Endodermal cell (in vitro differentiated cells): ENCODE measurements at regions not wholly inside any gene's neighbourhood (a gene's known extent, or its start where the extent isn't known, plus 50 kb on each side); places are given as distances from the start of the nearest gene placed in this dataset.
A peak's percentile ranks its signal among the peaks of the same experiment; 100 is the strongest.

Experiments
- DNase-seq: peaks from one replicate; pipeline ENCODE4 v3.0.0-alpha.2; 2017
- H3K27ac ChIP-seq: 2 replicates; pipeline ENCODE4 v1.5.1; 2013; ENCODE audit warnings: mild to moderate bottlenecking, low read depth, low read length, moderate library complexity
- H3K27me3 ChIP-seq: 2 replicates; pipeline ENCODE4 v1.6.1; 2013; ENCODE audit warnings: mild to moderate bottlenecking, low read length, moderate library complexity; ENCODE audit not compliant: insufficient read depth, control insufficient read depth, poor library complexity, severe bottlenecking
- H3K36me3 ChIP-seq: 2 replicates; pipeline ENCODE4 v1.7.0; 2013; ENCODE audit warnings: mild to moderate bottlenecking, low read length, moderate library complexity; ENCODE audit not compliant: control insufficient read depth, insufficient read depth
- H3K4me1 ChIP-seq: one replicate; pipeline ENCODE4 v1.7.0; 2013; ENCODE audit warnings: low read length; ENCODE audit not compliant: control insufficient read depth, insufficient read depth
- H3K4me3 ChIP-seq: 2 replicates; pipeline ENCODE4 v1.5.1; 2013; ENCODE audit warnings: mild to moderate bottlenecking, low read length, moderate library complexity
- H3K9ac ChIP-seq: 2 replicates; pipeline ENCODE4 v1.6.1; 2013; ENCODE audit warnings: mild to moderate bottlenecking, low read length, moderate library complexity; ENCODE audit not compliant: poor library complexity, severe bottlenecking; ENCODE audit errors: extremely low read depth
- H3K9me3 ChIP-seq: 2 replicates; pipeline ENCODE4 v1.6.1; 2013; ENCODE audit warnings: mild to moderate bottlenecking, low read length, moderate library complexity; ENCODE audit not compliant: control insufficient read depth
- H3K27ac Mint-ChIP-seq: 2 replicates; pipeline ENCODE4 v1.8.0; 2020; ENCODE audit warnings: mixed read lengths
- H3K27me3 Mint-ChIP-seq: 2 replicates; pipeline ENCODE4 v1.8.0; 2021; ENCODE audit warnings: mild to moderate bottlenecking, mixed read lengths; ENCODE audit not compliant: insufficient read depth
- H3K36me3 Mint-ChIP-seq: 2 replicates; pipeline ENCODE4 v1.8.0; 2020; ENCODE audit warnings: low read depth, mixed read lengths
- H3K4me1 Mint-ChIP-seq: 2 replicates; pipeline ENCODE4 v1.8.0; 2020; ENCODE audit warnings: mixed read lengths
- H3K4me3 Mint-ChIP-seq: 2 replicates; pipeline ENCODE4 v1.8.0; 2020; ENCODE audit warnings: mild to moderate bottlenecking, moderate library complexity, mixed read lengths
- H3K9me3 Mint-ChIP-seq: 2 replicates; pipeline ENCODE4 v1.8.0; 2020; ENCODE audit warnings: mild to moderate bottlenecking, mixed read lengths
- CTCF ChIP-seq: fragments of 200-600 bp; sonication (generic); conservative IDR thresholded peaks from 2 replicates; pipeline ENCODE4 v1.5.0; 2021; ENCODE audit warnings: antibody characterized with exemption, mild to moderate bottlenecking
- WGBS, 2 experiments: methylation state at CpG; one replicate each; pipeline versions ENCODE4 v1.1.5 to v1.1.7; 2013; ENCODE audit warnings: missing lambda C conversion rate in 2 of 2, mixed read lengths in 1 of 2; ENCODE audit not compliant: insufficient coverage in 1 of 2, insufficient read length in 1 of 2; 5-methylcytosine and 5-hydroxymethylcytosine counted together

- no peak overlapping the region for H3K27ac ChIP-seq
- H3K9me3 ChIP-seq, result no peaks in the 10 kb centered on the region
- no peak overlapping the region for H3K9ac ChIP-seq
- 90 to 100% methylated on average over 5 to 6 of the region's 6 CpGs for WGBS, 2 experiments
- DNase-seq, result no peak
- no peak for TF ChIP-seq CTCF
- Mint-ChIP-seq H3K36me3 (no peaks in the 10 kb centered on the region), H3K4me3 (no peak overlapping the region), H3K27me3 (no peaks in the 10 kb centered on the region), H3K4me1 (peaks cover 42% of the 10 kb centered on the region), H3K27ac (no peak overlapping the region), H3K9me3 (no peaks in the 10 kb centered on the region)
- no peaks in the 10 kb centered on the region for H3K27me3 ChIP-seq
- H3K4me3 ChIP-seq, result no peak overlapping the region
- H3K36me3 ChIP-seq, result no peaks in the 10 kb centered on the region
- H3K4me1 ChIP-seq, result peaks cover 19% of the 10 kb centered on the region
Measured at GRCh38 chr10:3897156-3897555, 112.1 kb upstream of the KLF6 start.

GRCh38 chr10:3896161-3896560, 111.2 kb upstream of the KLF6 start:
- Mint-ChIP-seq H3K27me3 (no peaks in the 10 kb centered on the region), H3K4me1 (peaks cover 47% of the 10 kb centered on the region), H3K27ac (no peak overlapping the region), H3K9me3 (no peaks in the 10 kb centered on the region), H3K36me3 (no peaks in the 10 kb centered on the region), H3K4me3 (no peak overlapping the region)
- H3K9ac ChIP-seq, result no peak overlapping the region
- DNase-seq, result no peak
- WGBS, 2 experiments, result 87 to 88% methylated on average over 8 of the region's 8 CpGs
- no peaks in the 10 kb centered on the region for H3K36me3 ChIP-seq
- TF ChIP-seq CTCF, result no peak
- no peak overlapping the region for H3K4me3 ChIP-seq
- H3K4me1 ChIP-seq, result peaks cover 19% of the 10 kb centered on the region
- no peaks in the 10 kb centered on the region for H3K27me3 ChIP-seq
- no peak overlapping the region for H3K27ac ChIP-seq
- no peaks in the 10 kb centered on the region for H3K9me3 ChIP-seq

- no peaks in the 10 kb centered on the region for H3K27me3 Mint-ChIP-seq
- Histone ChIP-seq H3K27me3 (no peaks in the 10 kb centered on the region), H3K36me3 (no peaks in the 10 kb centered on the region), H3K4me1 (peaks cover 19% of the 10 kb centered on the region), H3K9ac (no peak overlapping the region), H3K27ac (no peak overlapping the region), H3K4me3 (no peak overlapping the region), H3K9me3 (no peaks in the 10 kb centered on the region)
- DNase-seq, result peak; percentile 58
- H3K4me1 Mint-ChIP-seq, result peaks cover 48% of the 10 kb centered on the region
- H3K36me3 Mint-ChIP-seq, result no peaks in the 10 kb centered on the region
- peak overlapping the region; percentile 77 for H3K27ac Mint-ChIP-seq
- no peak for TF ChIP-seq CTCF
- H3K4me3 Mint-ChIP-seq, result no peak overlapping the region
- 65 to 70% methylated on average over 3 to 5 of the region's 5 CpGs for WGBS, 2 experiments
- no peaks in the 10 kb centered on the region for H3K9me3 Mint-ChIP-seq
Measured at GRCh38 chr10:3895045-3895631, 110.1 kb upstream of the KLF6 start.
